ENCODE measurements at regions not wholly inside any gene's neighbourhood (a gene's known extent, or its start where the extent isn't known, plus 50 kb on each side); places are given as distances from the start of the nearest gene placed in this dataset.

DNA sequence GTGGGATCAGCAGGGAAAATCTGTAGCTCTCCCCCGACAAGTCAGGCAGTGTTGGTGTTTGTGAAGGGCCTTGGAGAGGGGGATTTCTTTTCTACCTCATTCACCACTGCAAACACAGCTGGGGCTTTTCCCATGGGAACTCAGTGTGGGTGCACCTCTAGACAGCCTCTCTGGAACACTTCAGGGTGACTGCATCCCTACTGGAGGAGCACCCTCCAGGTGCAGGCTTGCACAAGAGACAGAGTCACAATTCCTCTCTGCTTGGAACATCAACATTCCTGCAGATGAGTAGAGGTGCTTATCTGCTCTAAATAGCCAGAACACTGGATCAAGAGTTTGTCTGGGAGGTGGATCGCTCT, 72.7 kb upstream of the AKAP13 start:
- DNase-seq (ENCODE audit: low spot score): no peak

DNA sequence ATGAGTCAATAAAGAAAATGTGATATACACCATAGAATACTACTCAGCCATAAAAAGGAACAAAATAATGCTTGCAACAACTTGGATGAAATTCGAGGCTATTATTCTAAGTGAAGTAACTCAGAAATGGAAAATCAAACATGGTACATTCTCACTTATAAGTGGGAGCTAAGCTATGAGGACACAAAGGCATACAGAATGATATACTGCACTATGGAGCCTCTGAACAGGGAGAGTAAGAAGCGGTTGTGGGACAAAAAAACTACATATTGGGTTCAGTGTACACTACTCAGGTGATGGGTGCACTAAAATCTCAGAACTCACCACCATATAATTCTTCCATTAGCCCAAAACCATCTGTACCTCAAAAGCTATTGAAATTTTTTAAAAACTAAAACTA, 68.8 kb upstream of the AKAP13 start:
- no peak for DNase-seq (ENCODE audit: low spot score)

DNA sequence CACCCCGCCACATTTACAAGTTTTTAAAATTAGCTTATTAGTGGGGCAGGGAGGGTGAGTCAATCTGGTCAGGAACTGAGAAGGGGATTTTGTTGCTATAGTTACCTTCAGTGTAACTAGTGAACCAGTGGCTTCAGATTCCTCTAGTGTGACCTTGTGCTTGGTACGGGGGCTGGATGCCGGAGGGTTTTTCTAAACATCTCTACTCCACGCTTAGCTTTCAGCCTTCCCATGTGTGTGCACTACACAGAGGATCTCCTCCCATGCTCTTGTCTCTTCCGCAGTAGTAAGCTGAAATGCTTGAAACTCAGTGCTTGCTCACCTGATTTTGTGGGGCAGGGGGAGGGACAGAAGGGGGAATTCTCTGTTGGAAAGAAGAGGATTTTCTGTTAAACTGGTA, 67.9 kb upstream of the AKAP13 start:
- no peak for DNase-seq (ENCODE audit: low spot score)

GRCh38 chr15:85312929-85313331, 67.5 kb upstream of the AKAP13 start:
- no peak for DNase-seq (ENCODE audit: low spot score)

- DNase-seq (ENCODE audit: low spot score): no peak
These were observed 67.1 kb upstream of the AKAP13 start for GRCh38 chr15:85313339-85313738.

- no peak for DNase-seq (ENCODE audit: low spot score)
These were observed 66.3 kb upstream of the AKAP13 start for GRCh38 chr15:85314146-85314545.

DNA sequence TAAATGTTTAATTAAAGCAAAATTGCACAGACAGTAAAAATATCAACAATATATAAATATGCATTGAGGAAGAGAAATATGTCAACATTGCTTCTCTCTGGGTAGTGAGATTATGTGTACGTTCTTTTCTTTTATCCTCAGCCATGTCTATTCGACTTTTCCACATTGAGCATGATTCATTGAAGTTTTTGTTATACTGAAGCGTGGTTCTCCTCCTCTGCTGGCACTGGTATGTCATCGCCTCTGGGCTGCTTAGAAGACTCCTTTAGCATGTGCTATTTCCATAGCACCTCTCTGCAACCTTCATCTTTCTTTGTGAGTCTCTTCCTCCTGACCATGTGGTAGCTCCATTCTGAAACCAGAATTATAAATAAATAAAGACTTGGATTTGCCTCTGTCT, 65.8 kb upstream of the AKAP13 start:
- DNase-seq (ENCODE audit: low spot score): no peak

DNA sequence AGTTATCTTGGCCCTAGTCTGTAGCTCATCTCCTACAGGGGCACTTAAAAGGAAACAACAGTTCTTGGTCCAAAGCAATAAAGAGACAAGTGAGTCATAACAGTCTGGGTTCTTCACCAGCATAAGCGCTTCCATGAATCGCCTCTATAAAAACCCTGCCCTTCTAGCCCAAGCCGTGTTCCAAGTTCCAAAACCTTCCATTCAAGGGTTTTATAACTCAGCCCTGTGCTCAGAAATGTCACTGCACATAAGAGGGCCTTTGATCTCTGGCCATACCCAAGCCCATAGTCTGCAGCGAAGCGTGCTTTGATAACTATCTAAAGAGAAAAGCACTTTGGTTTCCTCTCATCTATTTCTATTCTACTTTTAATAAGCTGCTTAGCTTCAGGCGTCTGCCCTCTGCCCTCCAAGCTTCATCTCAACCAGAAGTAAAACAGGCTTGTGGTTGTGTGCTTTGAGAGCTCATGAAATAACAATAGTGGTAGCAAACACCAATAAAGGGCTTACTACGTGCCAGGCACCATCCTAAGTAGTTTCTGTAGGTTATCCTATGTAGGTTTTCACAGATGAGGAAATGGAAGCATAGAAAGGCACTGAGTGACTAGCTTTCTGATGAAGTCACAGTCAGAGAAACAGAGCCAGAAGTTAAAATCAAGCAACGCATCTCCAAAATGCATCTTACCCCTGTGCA, 64.0 kb upstream of the AKAP13 start:
- DNase-seq (ENCODE audit: low spot score): no peak

GRCh38 chr15:85318048-85318731, 62.2 kb upstream of the AKAP13 start:
- DNase-seq (ENCODE audit: low spot score): no peak

DNA sequence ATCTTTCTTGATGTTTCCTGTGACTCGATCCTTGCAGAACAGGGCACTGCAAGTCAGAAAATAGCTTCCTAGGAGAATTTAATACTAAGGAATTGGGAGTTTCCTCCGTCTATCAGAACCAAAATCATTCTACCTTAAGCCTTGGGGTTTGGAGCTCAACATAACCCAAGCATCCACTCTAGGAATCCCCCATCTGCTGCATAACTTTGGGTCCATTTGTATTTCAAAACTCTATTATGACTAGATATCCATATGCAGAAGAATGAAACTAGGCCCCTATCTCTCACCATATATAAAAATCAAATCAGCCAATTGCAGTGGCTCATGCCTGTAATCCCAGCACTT, 61.7 kb upstream of the AKAP13 start:
- DNase-seq (ENCODE audit: low spot score): no peak

DNA sequence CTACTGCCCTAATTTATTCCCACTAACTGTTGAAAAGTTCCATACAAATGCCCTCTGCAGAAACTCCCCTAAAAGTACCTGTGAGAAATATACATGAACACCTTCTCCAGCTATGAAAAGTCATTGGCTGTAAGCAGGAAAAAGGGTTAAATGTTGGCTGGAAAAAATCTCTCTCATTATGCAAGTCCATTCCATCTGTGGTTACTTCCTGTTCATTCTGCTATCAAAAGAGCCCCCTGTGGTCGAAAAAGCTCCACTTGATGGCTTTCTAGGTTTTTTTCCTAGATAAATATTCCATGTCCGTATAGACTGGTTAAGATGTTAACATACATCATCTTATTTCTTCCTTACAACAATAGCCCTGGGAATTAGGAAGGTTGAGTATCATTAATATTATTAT, 56.2 kb upstream of the AKAP13 start:
- no peak for DNase-seq (ENCODE audit: low spot score)

- no peak for DNase-seq (ENCODE audit: low spot score)
These were observed 54.6 kb upstream of the AKAP13 start for GRCh38 chr15:85325834-85326233.

- no peak for DNase-seq (ENCODE audit: low spot score)
These were observed 54.1 kb upstream of the AKAP13 start for GRCh38 chr15:85326291-85326690.

DNA sequence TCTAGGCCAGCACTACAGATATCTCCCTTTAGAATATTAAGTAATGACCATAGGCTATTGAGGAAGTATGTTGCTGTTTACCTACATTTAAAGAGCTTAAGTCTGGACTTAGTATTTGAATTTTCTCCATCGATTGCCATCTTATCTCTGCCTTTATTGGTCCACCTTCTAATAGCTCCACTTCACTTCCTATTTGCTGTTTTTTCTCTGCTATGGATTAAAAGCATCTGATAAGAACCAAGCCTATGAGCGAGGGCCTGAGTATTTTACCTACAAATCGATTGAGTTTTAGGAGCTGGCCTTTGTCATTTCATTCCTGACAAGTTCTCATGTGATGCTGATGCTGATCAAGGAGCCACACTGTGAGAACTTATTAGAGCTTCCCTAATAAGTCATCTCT, 52.6 kb upstream of the AKAP13 start:
- DNase-seq (ENCODE audit: low spot score): no peak

DNA sequence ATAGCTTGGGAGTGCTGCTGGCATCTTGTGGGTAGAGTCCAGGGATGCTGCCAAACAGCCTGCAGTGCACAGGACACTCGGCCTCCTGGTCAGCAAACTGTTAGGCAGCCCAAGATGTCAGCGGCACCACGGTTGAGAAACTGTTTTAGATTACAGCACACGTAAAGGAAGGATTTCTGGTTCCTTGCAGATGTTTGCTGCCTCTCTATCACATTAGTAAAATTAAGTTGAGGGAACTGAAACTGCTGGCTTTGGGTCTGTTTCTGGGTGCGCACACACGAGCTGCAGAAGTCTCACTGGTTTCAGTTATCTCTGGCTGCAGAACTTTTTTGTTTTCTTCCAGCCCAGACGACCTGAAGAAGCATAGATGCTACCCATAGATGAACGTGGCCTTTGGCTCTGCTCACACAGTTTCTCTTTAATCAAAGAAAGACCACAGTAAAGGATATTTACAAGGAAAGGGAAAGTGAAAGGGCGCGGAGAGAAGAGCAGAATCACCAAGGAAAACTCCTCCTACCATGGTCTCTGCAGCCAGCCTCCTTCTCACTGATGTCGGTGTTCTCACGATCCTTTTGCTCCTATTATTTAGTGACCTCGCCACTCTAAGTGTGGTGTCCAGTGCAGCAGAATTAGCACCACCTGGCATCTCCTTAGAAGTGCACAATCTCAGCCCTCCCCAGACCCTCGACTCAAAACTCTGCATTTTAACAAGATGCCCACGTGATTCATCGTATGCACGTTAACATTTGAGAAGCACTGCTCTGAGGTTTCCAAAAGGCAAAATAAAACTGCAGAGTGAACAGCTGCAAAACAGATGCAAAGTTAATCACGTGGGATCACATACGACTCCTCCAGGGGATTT, 50.6 kb upstream of the AKAP13 start:
- DNase-seq (ENCODE audit: low spot score): no peak
